HEK293 (cell line): ENCODE measurements at regions not wholly inside any gene's neighbourhood (a gene's known extent, or its start where the extent isn't known, plus 50 kb on each side); places are given as distances from the start of the nearest gene placed in this dataset.

ENCODE experiments used
- CTCF ChIA-PET: fragments of 350-600 bp; formaldehyde crosslinking; extraction: SDS; loops from one replicate; lab custom pipeline; 2021; ENCODE audit warnings: antibody characterized with exemption; lab: Yijun Ruan, JAX
- POLR2A ChIA-PET: fragments of 300-600 bp; formaldehyde crosslinking; extraction: SDS; loops from one replicate; lab custom pipeline; 2020; ENCODE audit warnings: antibody characterized with exemption, inconsistent platforms; lab: Yijun Ruan, JAX
- H3K27ac ChIP-seq: fragments of 200-500 bp; sonication (Bioruptor generic); 2 replicates; pipeline ENCODE4 v1.5.1; 2014; ENCODE audit warnings: low read depth, low read length, control low read depth, inconsistent platforms; ENCODE audit errors: extremely low read depth
- H3K36me3 ChIP-seq, 2 experiments: fragments of 200-500 bp in 1 of 2; sonication (Bioruptor generic) in 1 of 2; 1 replicate in 1 of 2; 2 replicates in 1 of 2; pipeline ENCODE4 v1.5.1; 2014 to 2017; ENCODE audit warnings: inconsistent platforms in 2 of 2, low read length in 2 of 2; ENCODE audit not compliant: control insufficient read depth in 2 of 2, insufficient read depth in 1 of 2
- H3K4me1 ChIP-seq: fragments of 200-500 bp; sonication (Bioruptor generic); 2 replicates; pipeline ENCODE4 v1.5.1; 2014; ENCODE audit warnings: mild to moderate bottlenecking, low read length, inconsistent platforms; ENCODE audit not compliant: control insufficient read depth, insufficient read depth
- H3K4me3 ChIP-seq: 2 replicates; pipeline ENCODE4 v1.5.1; 2011; ENCODE audit warnings: low read depth, mild to moderate bottlenecking, control low read depth, low read length, moderate library complexity
- H3K9me3 ChIP-seq: fragments of 200-500 bp; sonication (Bioruptor generic); 2 replicates; pipeline ENCODE4 v1.5.1; 2014; ENCODE audit warnings: low read depth, low read length, inconsistent platforms; ENCODE audit not compliant: control insufficient read depth, insufficient read depth
- BCL11A ChIP-seq: fragments of 450-650 bp; formaldehyde crosslinking; IDR thresholded peaks from 2 replicates; pipeline ENCODE4 v1.5.1; 2016; ENCODE audit warnings: low read depth, missing biosample characterization, missing genetic modification characterization
- HIC1 ChIP-seq: fragments of 450-650 bp; formaldehyde crosslinking; IDR thresholded peaks from 2 replicates; pipeline ENCODE4 v1.5.1; 2016; ENCODE audit warnings: missing biosample characterization, missing genetic modification characterization
- PRDM4 ChIP-seq: fragments of 450-650 bp; formaldehyde crosslinking; IDR thresholded peaks from 2 replicates; pipeline ENCODE4 v1.5.1; 2017; ENCODE audit warnings: missing biosample characterization, missing genetic modification characterization
- REPIN1 ChIP-seq: fragments of 450-650 bp; formaldehyde crosslinking; IDR thresholded peaks from 2 replicates; pipeline ENCODE4 v1.5.1; 2017; ENCODE audit warnings: missing biosample characterization, missing genetic modification characterization, low read depth
- REST ChIP-seq: fragments of 450-650 bp; formaldehyde crosslinking; IDR thresholded peaks from 2 replicates; pipeline ENCODE4 v1.5.1; 2016; ENCODE audit warnings: missing biosample characterization, missing genetic modification characterization
- SP3 ChIP-seq: fragments of 450-650 bp; formaldehyde crosslinking; IDR thresholded peaks from 2 replicates; pipeline ENCODE4 v1.5.1; 2016; ENCODE audit warnings: missing biosample characterization, missing genetic modification characterization
- ZBTB20 ChIP-seq: fragments of 450-650 bp; formaldehyde crosslinking; IDR thresholded peaks from 2 replicates; pipeline ENCODE4 v1.5.1; 2016; ENCODE audit warnings: missing biosample characterization, missing genetic modification characterization
- ZBTB8A ChIP-seq: fragments of 450-650 bp; formaldehyde crosslinking; IDR thresholded peaks from 2 replicates; pipeline ENCODE4 v1.5.1; 2016; ENCODE audit warnings: missing biosample characterization, missing genetic modification characterization
- ZEB2 ChIP-seq: fragments of 450-650 bp; formaldehyde crosslinking; IDR thresholded peaks from 2 replicates; pipeline ENCODE4 v1.5.1; 2016; ENCODE audit warnings: missing biosample characterization, missing genetic modification characterization
- ZNF221 ChIP-seq: fragments of 450-650 bp; formaldehyde crosslinking; IDR thresholded peaks from 2 replicates; pipeline ENCODE4 v1.5.1; 2017; ENCODE audit warnings: missing biosample characterization, missing genetic modification characterization, borderline replicate concordance
- ZNF223 ChIP-seq: fragments of 450-650 bp; formaldehyde crosslinking; IDR thresholded peaks from 2 replicates; pipeline ENCODE4 v1.5.1; 2016; ENCODE audit warnings: missing biosample characterization, missing genetic modification characterization
- ZNF266 ChIP-seq: fragments of 450-650 bp; formaldehyde crosslinking; IDR thresholded peaks from 2 replicates; pipeline ENCODE4 v1.5.1; 2016; ENCODE audit warnings: missing biosample characterization, missing genetic modification characterization, low read depth
- ZNF302 ChIP-seq: fragments of 450-650 bp; formaldehyde crosslinking; IDR thresholded peaks from 2 replicates; pipeline ENCODE4 v1.5.1; 2016; ENCODE audit warnings: missing biosample characterization, missing genetic modification characterization, low read depth
- ZNF324 ChIP-seq: fragments of 450-650 bp; formaldehyde crosslinking; IDR thresholded peaks from 2 replicates; pipeline ENCODE4 v1.5.1; 2016; ENCODE audit warnings: missing biosample characterization, missing genetic modification characterization
- ZNF510 ChIP-seq: fragments of 450-650 bp; formaldehyde crosslinking; IDR thresholded peaks from 2 replicates; pipeline ENCODE4 v1.5.1; 2018; ENCODE audit warnings: mild to moderate bottlenecking, missing genetic modification characterization, missing biosample characterization; ENCODE audit not compliant: insufficient replicate concordance
- ZNF521 ChIP-seq: fragments of 450-650 bp; formaldehyde crosslinking; IDR thresholded peaks from 2 replicates; pipeline ENCODE4 v1.5.1; 2017; ENCODE audit warnings: missing biosample characterization, mild to moderate bottlenecking, missing genetic modification characterization
- ZNF571 ChIP-seq: fragments of 450-650 bp; formaldehyde crosslinking; IDR thresholded peaks from 2 replicates; pipeline ENCODE4 v1.5.0; 2017; ENCODE audit warnings: missing biosample characterization, missing genetic modification characterization
- ZNF623 ChIP-seq: fragments of 450-650 bp; formaldehyde crosslinking; IDR thresholded peaks from 2 replicates; pipeline ENCODE4 v1.5.1; 2016; ENCODE audit warnings: missing biosample characterization, missing genetic modification characterization
- ZNF654 ChIP-seq: fragments of 450-650 bp; formaldehyde crosslinking; IDR thresholded peaks from 2 replicates; pipeline ENCODE4 v1.5.1; 2016; ENCODE audit warnings: low read depth, missing biosample characterization, missing genetic modification characterization
- ZNF658 ChIP-seq: fragments of 450-650 bp; formaldehyde crosslinking; IDR thresholded peaks from 2 replicates; pipeline ENCODE4; 2016; ENCODE audit warnings: missing biosample characterization, missing genetic modification characterization
- ZNF660 ChIP-seq: fragments of 450-650 bp; IDR thresholded peaks from 2 replicates; pipeline ENCODE4 v1.5.1; 2018; ENCODE audit warnings: missing biosample characterization, mild to moderate bottlenecking, missing genetic modification characterization
- ZNF791 ChIP-seq: fragments of 450-650 bp; formaldehyde crosslinking; IDR thresholded peaks from 2 replicates; pipeline ENCODE4 v1.5.1; 2016; ENCODE audit warnings: missing biosample characterization, missing genetic modification characterization
- TF ChIP-seq, protein P1 (sequence below): IDR thresholded peaks from 2 replicates; pipeline ENCODE4 v1.6.1; 2011; ENCODE audit warnings: mild to moderate bottlenecking, low read depth, low read length, borderline replicate concordance

GRCh38 chr6:139882234-139882633 lies 507.8 kb upstream of the CITED2 start (continued):
- TF ChIP-seq ZEB2 (tag by site-specific recombination) (no peak), BCL11A (tag by site-specific recombination) (no peak)

- no peaks in the 10 kb centered on the region for H3K9me3 ChIP-seq
- ChIA-PET CTCF (interaction anchor here (0.5 to 1.4 kb wide), 14 partner anchors 10 to 1036 kb away, joined by 3 to 7 read pairs (median 4); no protein-coding TSS in a partner anchor), POLR2A (interaction anchor here (3.7 kb wide), 1 partner anchor 507 kb away, joined by 26 read pairs; the partner anchor contains the start of gene CITED2)
- H3K27ac ChIP-seq: no peak overlapping the region
- no peaks in the 10 kb centered on the region for H3K36me3 ChIP-seq
- peaks cover 7% of the 10 kb centered on the region for H3K4me1 ChIP-seq
- H3K4me3 ChIP-seq: no peak overlapping the region
- TF ChIP-seq REST (tag by site-specific recombination) (no peak), ZBTB20 (tag by site-specific recombination) (peak; percentile 83), ZNF654 (tag by site-specific recombination) (peak; percentile 28; the same call in 1 of the 2 replicates)
Observed at GRCh38 chr6:139881728-139882211, 507.3 kb upstream of the CITED2 start.

DNA sequence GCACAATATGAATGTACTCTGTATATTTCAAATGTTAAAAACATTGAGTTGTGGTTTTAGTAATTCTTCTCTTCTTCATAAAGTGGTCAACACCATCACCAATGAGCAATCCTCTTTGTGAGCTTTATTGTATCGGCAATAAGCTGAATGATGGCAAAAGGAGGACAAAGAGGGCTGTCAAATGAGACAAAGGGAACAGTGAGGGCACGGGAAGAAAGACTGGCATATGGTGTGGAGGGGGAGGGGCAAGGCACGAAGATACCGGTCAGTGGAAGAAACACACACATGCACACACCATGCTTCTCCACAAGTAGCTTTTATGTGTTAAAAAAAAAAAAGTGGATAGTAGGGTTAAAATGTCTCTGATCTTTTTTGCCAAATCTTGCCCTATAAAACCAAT lies 506.8 kb upstream of the CITED2 start:
- no peaks in the 10 kb centered on the region for H3K36me3 ChIP-seq
- no peak for TF ChIP-seq ZNF658 (tag by site-specific recombination)
- no peak for TF ChIP-seq ZNF791 (tag by site-specific recombination)
- no peak for TF ChIP-seq PRDM4
- TF ChIP-seq, protein P1, sequence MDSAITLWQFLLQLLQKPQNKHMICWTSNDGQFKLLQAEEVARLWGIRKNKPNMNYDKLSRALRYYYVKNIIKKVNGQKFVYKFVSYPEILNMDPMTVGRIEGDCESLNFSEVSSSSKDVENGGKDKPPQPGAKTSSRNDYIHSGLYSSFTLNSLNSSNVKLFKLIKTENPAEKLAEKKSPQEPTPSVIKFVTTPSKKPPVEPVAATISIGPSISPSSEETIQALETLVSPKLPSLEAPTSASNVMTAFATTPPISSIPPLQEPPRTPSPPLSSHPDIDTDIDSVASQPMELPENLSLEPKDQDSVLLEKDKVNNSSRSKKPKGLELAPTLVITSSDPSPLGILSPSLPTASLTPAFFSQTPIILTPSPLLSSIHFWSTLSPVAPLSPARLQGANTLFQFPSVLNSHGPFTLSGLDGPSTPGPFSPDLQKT: no peak
- no peak for TF ChIP-seq ZNF623 (tag by site-specific recombination)
- TF ChIP-seq HIC1: no peak
- TF ChIP-seq ZNF654 (tag by site-specific recombination): no peak
- no peak for TF ChIP-seq ZNF510
- TF ChIP-seq ZBTB8A (tag by site-specific recombination): no peak
- no peak for TF ChIP-seq ZNF324 (tag by site-specific recombination)
- no peak for TF ChIP-seq ZNF266 (tag by site-specific recombination)
- TF ChIP-seq ZNF221: no peak
- TF ChIP-seq ZNF223 (tag by site-specific recombination): no peak
- TF ChIP-seq REPIN1 (tag by site-specific recombination): no peak
- no peak for TF ChIP-seq ZNF571 (tag by site-specific recombination)
- no peak for TF ChIP-seq ZNF302 (tag by site-specific recombination)
- no peak for TF ChIP-seq SP3
- TF ChIP-seq ZNF660 (tag by site-specific recombination): no peak
- TF ChIP-seq ZNF521: no peak
- H3K4me3 ChIP-seq: no peak overlapping the region
- peaks cover 7% of the 10 kb centered on the region for H3K4me1 ChIP-seq
- ChIA-PET POLR2A (interaction anchor here (3.7 kb wide), 1 partner anchor 507 kb away, joined by 26 read pairs; the partner anchor contains the start of gene CITED2), CTCF (interaction anchor here (0.6 to 1.4 kb wide), 14 partner anchors 9 to 1037 kb away, joined by 3 to 7 read pairs (median 3); partner anchors contain the start of gene CITED2)
- no peaks in the 10 kb centered on the region for H3K9me3 ChIP-seq
- no peak overlapping the region for H3K27ac ChIP-seq
